PC-9 (cell line): ENCODE measurements at regions not wholly inside any gene's neighbourhood (a gene's known extent, or its start where the extent isn't known, plus 50 kb on each side); places are given as distances from the start of the nearest gene placed in this dataset.

Experiments
- BruUV-seq: library from RNA; stranded (reverse); fragments of 400-500 nt; replicated peaks from 2 replicates; lab custom pipeline; 2021; lab: Mats Ljungman, UMichigan
- CTCF ChIA-PET: fragments of 300-600 bp; sonication (Branson Sonifier 250); formaldehyde crosslinking; loops from one replicate; lab custom pipeline; 2022; ENCODE audit warnings: antibody characterized with exemption; lab: Charles Lee
- POLR2A ChIA-PET: fragments of 300-600 bp; sonication (Branson Sonifier 250); formaldehyde crosslinking; loops from one replicate; lab custom pipeline; 2022; ENCODE audit warnings: antibody characterized with exemption; ENCODE audit not compliant: unreplicated experiment; lab: Charles Lee
- DNase-seq, 2 experiments: peaks; one replicate each; pipeline versions ENCODE4 v3.0.0 to v3.0.0-alpha.2; 2015 to 2022; ENCODE audit warnings: mixed read lengths in 1 of 2
- H2AFZ ChIP-seq: fragments of 200-600 bp; sonication (generic); 2 replicates; pipeline ENCODE4 v1.8.1; 2017; ENCODE audit warnings: antibody characterized with exemption
- H3F3A ChIP-seq: fragments of 200-600 bp; sonication (generic); 2 replicates; pipeline ENCODE4 v1.8.1; 2017; ENCODE audit warnings: antibody characterized with exemption, mild to moderate bottlenecking, low read depth; ENCODE audit not compliant: insufficient read depth
- H3K27ac ChIP-seq: fragments of 200-600 bp; sonication (generic); 2 replicates; pipeline ENCODE4 v1.6.1; 2016; ENCODE audit warnings: mixed run types
- H3K27me3 ChIP-seq: fragments of 200-600 bp; sonication (generic); 2 replicates; pipeline ENCODE4 v1.6.1; 2016; ENCODE audit warnings: low read depth, mixed run types; ENCODE audit not compliant: insufficient read depth
- H3K36me3 ChIP-seq: fragments of 200-600 bp; sonication (generic); 2 replicates; pipeline ENCODE4 v1.6.1; 2016; ENCODE audit warnings: low read depth, mixed run types
- H3K4me1 ChIP-seq: fragments of 200-600 bp; sonication (generic); replicated peaks from 2 replicates; pipeline ENCODE4 v1.6.1; 2016; ENCODE audit warnings: mixed run types; ENCODE audit not compliant: insufficient read depth
- H3K4me2 ChIP-seq: fragments of 200-600 bp; sonication (generic); 2 replicates; pipeline ENCODE4 v1.6.1; 2017; ENCODE audit warnings: mixed run types
- H3K4me3 ChIP-seq: fragments of 200-600 bp; sonication (generic); 2 replicates; pipeline ENCODE4 v1.6.1; 2016; ENCODE audit warnings: mixed run types
- H3K79me2 ChIP-seq: fragments of 200-600 bp; sonication (generic); 2 replicates; pipeline ENCODE4 v1.6.1; 2017; ENCODE audit warnings: low read depth, mixed run types
- H3K9me2 ChIP-seq: fragments of 200-600 bp; sonication (generic); 2 replicates; pipeline ENCODE4 v1.8.1; 2017; ENCODE audit warnings: mild to moderate bottlenecking; ENCODE audit not compliant: insufficient read depth
- H3K9me3 ChIP-seq: fragments of 200-600 bp; sonication (generic); 2 replicates; pipeline ENCODE4 v1.8.1; 2016; ENCODE audit warnings: low read depth; ENCODE audit not compliant: insufficient read depth
- H4K20me1 ChIP-seq: fragments of 200-600 bp; sonication (generic); 2 replicates; pipeline ENCODE4 v1.8.1; 2017; ENCODE audit not compliant: insufficient read depth
- CTCF ChIP-seq: fragments of 200-600 bp; sonication (generic); conservative IDR thresholded peaks from 2 replicates; pipeline ENCODE4 v1.6.1; 2017; ENCODE audit warnings: mixed run types, antibody characterized with exemption, mild to moderate bottlenecking, moderate library complexity
- EZH2 ChIP-seq: fragments of 200-600 bp; sonication (generic); IDR thresholded peaks from 2 replicates; pipeline ENCODE4 v1.8.0; 2017; ENCODE audit warnings: antibody characterized with exemption, low read depth
- intact Hi-C: fragments of 100-400 bp; cut with micrococcal nuclease; formaldehyde crosslinking; loops from one replicate; pipeline ENCODE4 v1.10.0; 2022; ENCODE audit not compliant: unreplicated experiment

DNA sequence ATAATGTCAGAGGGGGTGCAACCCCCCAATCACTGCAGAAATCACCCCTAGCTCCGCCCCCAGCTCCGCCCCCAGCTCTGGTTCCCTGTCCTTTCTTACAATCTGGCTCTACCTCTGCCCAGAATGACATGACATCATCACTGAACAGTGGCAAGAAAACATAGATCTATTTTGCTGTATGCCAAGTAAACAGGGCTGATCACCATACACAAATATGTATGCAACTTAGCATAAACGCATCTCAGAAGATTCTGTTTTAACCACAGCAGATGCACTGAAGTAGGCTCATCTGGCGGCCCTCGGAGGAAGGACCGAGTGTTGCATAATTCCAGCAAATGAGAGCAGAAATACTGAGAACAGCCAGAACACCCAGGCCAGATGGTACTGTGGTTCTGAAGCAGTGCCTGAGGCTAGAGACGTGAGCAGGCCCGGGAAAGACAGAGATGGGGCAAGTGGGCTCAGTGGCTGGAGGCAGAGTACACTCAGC is 293.3 kb upstream of the KLF14 start:
- H3K9me3 ChIP-seq = no peaks in the 10 kb centered on the region
- H3K36me3 ChIP-seq = peaks cover 25% of the 10 kb centered on the region
- H4K20me1 ChIP-seq = peaks cover 79% of the 10 kb centered on the region
- ChIA-PET POLR2A (interaction anchor here (0.5 to 0.6 kb wide), 2 partner anchors 146 to 152 kb away, joined by 4 to 7 read pairs; no protein-coding TSS in a partner anchor), CTCF (no interaction called here)
- peaks cover 98% of the 10 kb centered on the region for H3K79me2 ChIP-seq
- H3K4me1 ChIP-seq = peaks cover 25% of the 10 kb centered on the region
- DNase-seq = peak in 1 of 2 experiments; percentile 43
- 0 out of 2 replicates have a peak overlapping the region, but pooled peaks have one; percentile 17 for H3K4me2 ChIP-seq
- peaks cover 48% of the 10 kb centered on the region for H3F3A ChIP-seq
- intact Hi-C loops = no loop called here
- H3K4me3 ChIP-seq = no peak overlapping the region
- H3K27ac ChIP-seq = peak overlapping the region; percentile 46
- H3K9me2 ChIP-seq = no peaks in the 10 kb centered on the region
- TF ChIP-seq EZH2 (no peak), CTCF (no peak)
- no peaks in the 10 kb centered on the region for H3K27me3 ChIP-seq
- BruUV-seq = no TSS peak
- H2AFZ ChIP-seq = no peak overlapping the region

GRCh38 chr7:131028295-131028694 is 294.3 kb upstream of the KLF14 start:
- no peak overlapping the region for H3K4me3 ChIP-seq
- H3K79me2 ChIP-seq = peaks cover 100% of the 10 kb centered on the region
- POLR2A ChIA-PET = interaction anchor here (0.6 to 0.9 kb wide), 3 partner anchors 17 to 82 kb away, joined by 4 to 8 read pairs (median 4); no protein-coding TSS in a partner anchor
- no peaks in the 10 kb centered on the region for H3K9me2 ChIP-seq
- peaks cover 80% of the 10 kb centered on the region for H4K20me1 ChIP-seq
- peaks cover 21% of the 10 kb centered on the region for H3K36me3 ChIP-seq
- intact Hi-C loops = no loop called here
- no peak for DNase-seq
- BruUV-seq = no TSS peak
- no peaks in the 10 kb centered on the region for H3K27me3 ChIP-seq
- no peaks in the 10 kb centered on the region for H3K9me3 ChIP-seq
- CTCF ChIA-PET = interaction anchor here (0.6 kb wide), 2 partner anchors 46 kb away, joined by 3 read pairs; no protein-coding TSS in a partner anchor
- H3K4me1 ChIP-seq = peaks cover 25% of the 10 kb centered on the region
- no peak overlapping the region for H3K4me2 ChIP-seq
- TF ChIP-seq CTCF = no peak
- no peak for TF ChIP-seq EZH2
- H3K27ac ChIP-seq = no peak overlapping the region
- H2AFZ ChIP-seq = no peak overlapping the region
- peaks cover 48% of the 10 kb centered on the region for H3F3A ChIP-seq

- Histone ChIP-seq H3K9me3 (no peaks in the 10 kb centered on the region), H3K9me2 (no peaks in the 10 kb centered on the region), H3K4me1 (peaks cover 25% of the 10 kb centered on the region), H3F3A (peaks cover 43% of the 10 kb centered on the region), H3K4me3 (no peak overlapping the region), H3K27ac (no peak overlapping the region), H4K20me1 (peaks cover 80% of the 10 kb centered on the region), H2AFZ (no peak overlapping the region), H3K27me3 (no peaks in the 10 kb centered on the region), H3K4me2 (no peak overlapping the region), H3K36me3 (peaks cover 21% of the 10 kb centered on the region), H3K79me2 (peaks cover 100% of the 10 kb centered on the region)
- DNase-seq = no peak
- POLR2A ChIA-PET = no interaction called here
- CTCF ChIA-PET = interaction anchor here (0.6 kb wide), 1 partner anchor 47 kb away, joined by 3 read pairs; no protein-coding TSS in a partner anchor
- TF ChIP-seq EZH2 = no peak
- no peak for TF ChIP-seq CTCF
- intact Hi-C loops = no loop called here
- no TSS peak for BruUV-seq
Measured at GRCh38 chr7:131029002-131029401, 295.0 kb upstream of the KLF14 start.
